ENCODE measurements at regions not wholly inside any gene's neighbourhood (a gene's known extent, or its start where the extent isn't known, plus 50 kb on each side); places are given as distances from the start of the nearest gene placed in this dataset.
"Not testable (repeated sequence)": the region's sequence is repeated elsewhere in the genome, so short reads cannot be mapped to it uniquely, and the experiment has no call there.

- CTCF ChIA-PET, result no interaction called here
- DNase-seq (ENCODE audit: low read depth, low spot score), result no peak
- no peak overlapping the region for H3K4me3 ChIP-seq (ENCODE audit: low read depth in 2 of 2, low read length in 2 of 2)
- no TSS peak for BruUV-seq (replicated peaks)
- in situ Hi-C loops (cut with HindIII; ENCODE audit: low pct_unique_long_range_greater_than_20kb, low sequenced_read_pairs), result no loop called here
- no peaks in the 10 kb centered on the region for H3K9me3 ChIP-seq (ENCODE audit: control insufficient read depth, insufficient read depth, low read depth, low read length)
- H3K4me1 ChIP-seq (ENCODE audit: control insufficient read depth, insufficient read depth, low read length), result no peaks in the 10 kb centered on the region
- H3K27me3 ChIP-seq (ENCODE audit: control insufficient read depth, insufficient read depth, low read length), result no peaks in the 10 kb centered on the region
- POLR2A ChIA-PET, result no interaction called here
- ATAC-seq, result no peak
- intact Hi-C loops (cut with micrococcal nuclease; ENCODE audit: unreplicated experiment), result no loop called here
- no peaks in the 10 kb centered on the region for H3K36me3 ChIP-seq (ENCODE audit: control insufficient read depth, insufficient read depth, low read length)
- TF ChIP-seq POLR2AphosphoS5 (IDR thresholded peaks at IDR 0.05; ENCODE audit: low read depth, low read length) (no peak), REST (IDR thresholded peaks at IDR 0.05; ENCODE audit: insufficient read depth in 1 of 2, low read depth in 2 of 2, low read length in 1 of 2) (no peak)
- no peak overlapping the region for H3K27ac ChIP-seq (ENCODE audit: low read length)
Observed at GRCh38 chr7:57775396-57776088, 325.6 kb downstream of the ZNF716 start.

- H3K4me1 ChIP-seq (ENCODE audit: control insufficient read depth, insufficient read depth, low read length); BruUV-seq (replicated peaks); POLR2A ChIA-PET; H3K36me3 ChIP-seq (ENCODE audit: control insufficient read depth, insufficient read depth, low read length); CTCF ChIA-PET; intact Hi-C loops (cut with micrococcal nuclease; ENCODE audit: unreplicated experiment); H3K27ac ChIP-seq (ENCODE audit: low read length); DNase-seq (ENCODE audit: low read depth, low spot score); H3K27me3 ChIP-seq (ENCODE audit: control insufficient read depth, insufficient read depth, low read length); H3K4me3 ChIP-seq (ENCODE audit: low read depth in 2 of 2, low read length in 2 of 2); H3K9me3 ChIP-seq (ENCODE audit: control insufficient read depth, insufficient read depth, low read depth, low read length); in situ Hi-C loops (cut with HindIII; ENCODE audit: low pct_unique_long_range_greater_than_20kb, low sequenced_read_pairs); ATAC-seq: not testable (repeated sequence)
Observed at GRCh38 chr7:57776136-57776856, 326.3 kb downstream of the ZNF716 start.

GRCh38 chr7:57789130-57789529, 339.2 kb downstream of the ZNF716 start:
- in situ Hi-C loops (cut with HindIII; ENCODE audit: low pct_unique_long_range_greater_than_20kb, low sequenced_read_pairs), result no loop called here
- POLR2A ChIA-PET, result no interaction called here

More at GRCh38 chr7:57789130-57789529, 339.2 kb downstream of the ZNF716 start:
- CTCF ChIA-PET, result no interaction called here
- Histone ChIP-seq H3K36me3 (ENCODE audit: control insufficient read depth, insufficient read depth, low read length) (no peaks in the 10 kb centered on the region), H3K4me1 (ENCODE audit: control insufficient read depth, insufficient read depth, low read length) (no peaks in the 10 kb centered on the region), H3K27ac (ENCODE audit: low read length) (no peak overlapping the region), H3K27me3 (ENCODE audit: control insufficient read depth, insufficient read depth, low read length) (no peaks in the 10 kb centered on the region), H3K4me3 (ENCODE audit: low read depth in 2 of 2, low read length in 2 of 2) (no peak overlapping the region), H3K9me3 (ENCODE audit: control insufficient read depth, insufficient read depth, low read depth, low read length) (no peaks in the 10 kb centered on the region)
- ATAC-seq, result no peak
- intact Hi-C loops (cut with micrococcal nuclease; ENCODE audit: unreplicated experiment), result no loop called here
- no peak for DNase-seq (ENCODE audit: low read depth, low spot score)
- no TSS peak for BruUV-seq (replicated peaks)
- TF ChIP-seq POLR2AphosphoS5 (IDR thresholded peaks at IDR 0.05; ENCODE audit: low read depth, low read length) (no peak), TCF7L2 (IDR thresholded peaks at IDR 0.05; ENCODE audit: low read depth, low read length) (no peak), REST (IDR thresholded peaks at IDR 0.05; ENCODE audit: insufficient read depth in 1 of 2, low read depth in 2 of 2, low read length in 1 of 2) (no peak), SIN3A (IDR thresholded peaks at IDR 0.05; ENCODE audit: borderline replicate concordance, insufficient read depth, low read depth, low read length) (no peak), CTCF (IDR thresholded peaks at IDR 0.05) (no peak)

Measured in Panc1 (cell line).